ENCODE measurements at regions not wholly inside any gene's neighbourhood (a gene's known extent, or its start where the extent isn't known, plus 50 kb on each side); places are given as distances from the start of the nearest gene placed in this dataset.
"Not testable (repeated sequence)": the region's sequence is repeated elsewhere in the genome, so short reads cannot be mapped to it uniquely, and the experiment has no call there.

DNA sequence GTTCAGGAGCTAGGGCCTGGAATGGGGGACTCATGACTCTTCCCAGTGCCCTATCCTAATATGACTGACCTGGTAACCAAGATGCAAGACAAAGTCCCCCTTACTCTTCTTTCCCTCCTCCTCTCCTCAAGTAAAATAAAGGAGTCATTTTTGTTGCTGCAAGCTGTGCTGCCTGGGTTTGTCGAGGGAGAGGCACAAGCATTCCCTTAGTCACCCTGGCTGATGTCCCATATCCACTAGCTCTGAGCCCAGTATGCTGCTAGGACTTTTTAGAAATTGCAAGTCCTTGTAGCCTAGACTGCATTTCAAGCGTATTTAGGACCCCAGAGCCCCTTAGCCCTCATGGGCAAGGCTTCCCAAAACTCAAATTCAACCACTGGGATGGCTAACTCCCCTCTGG is 338.5 kb upstream of the SETBP1 start:
- intact Hi-C loops (cut with DNase I): no loop called here
- TF ChIP-seq, protein P1, sequence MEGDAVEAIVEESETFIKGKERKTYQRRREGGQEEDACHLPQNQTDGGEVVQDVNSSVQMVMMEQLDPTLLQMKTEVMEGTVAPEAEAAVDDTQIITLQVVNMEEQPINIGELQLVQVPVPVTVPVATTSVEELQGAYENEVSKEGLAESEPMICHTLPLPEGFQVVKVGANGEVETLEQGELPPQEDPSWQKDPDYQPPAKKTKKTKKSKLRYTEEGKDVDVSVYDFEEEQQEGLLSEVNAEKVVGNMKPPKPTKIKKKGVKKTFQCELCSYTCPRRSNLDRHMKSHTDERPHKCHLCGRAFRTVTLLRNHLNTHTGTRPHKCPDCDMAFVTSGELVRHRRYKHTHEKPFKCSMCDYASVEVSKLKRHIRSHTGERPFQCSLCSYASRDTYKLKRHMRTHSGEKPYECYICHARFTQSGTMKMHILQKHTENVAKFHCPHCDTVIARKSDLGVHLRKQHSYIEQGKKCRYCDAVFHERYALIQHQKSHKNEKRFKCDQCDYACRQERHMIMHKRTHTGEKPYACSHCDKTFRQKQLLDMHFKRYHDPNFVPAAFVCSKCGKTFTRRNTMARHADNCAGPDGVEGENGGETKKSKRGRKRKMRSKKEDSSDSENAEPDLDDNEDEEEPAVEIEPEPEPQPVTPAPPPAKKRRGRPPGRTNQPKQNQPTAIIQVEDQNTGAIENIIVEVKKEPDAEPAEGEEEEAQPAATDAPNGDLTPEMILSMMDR (IDR thresholded peaks at IDR 0.05): no peak

GRCh38 chr18:44342946-44343345 is 337.7 kb upstream of the SETBP1 start:
- H3K4me1 ChIP-seq: no peaks in the 10 kb centered on the region
- ATAC-seq (no peak), DNase-seq (no peak)
- no peaks in the 10 kb centered on the region for H3K36me3 ChIP-seq
- no peak overlapping the region for H3K27ac ChIP-seq
- H3K9me3 ChIP-seq: peaks cover 2% of the 10 kb centered on the region
- H3K4me3 ChIP-seq: no peak overlapping the region
- TF ChIP-seq, protein P1 (IDR thresholded peaks at IDR 0.05): no peak
- H3K27me3 ChIP-seq (ENCODE audit: low read depth): no peaks in the 10 kb centered on the region
- intact Hi-C loops (cut with DNase I): no loop called here

More for the DNA sequence above, 338.5 kb upstream of the SETBP1 start:
- ATAC-seq (no peak), DNase-seq (no peak)
- H3K27ac ChIP-seq: no peak overlapping the region
- no peaks in the 10 kb centered on the region for H3K36me3 ChIP-seq
- H3K9me3 ChIP-seq: peaks cover 6% of the 10 kb centered on the region
- no peaks in the 10 kb centered on the region for H3K27me3 ChIP-seq (ENCODE audit: low read depth)
- no peak overlapping the region for H3K4me3 ChIP-seq
- H3K4me1 ChIP-seq: no peaks in the 10 kb centered on the region

GRCh38 chr18:44343570-44343969 is 337.1 kb upstream of the SETBP1 start:
- no peaks in the 10 kb centered on the region for H3K36me3 ChIP-seq
- H3K4me3 ChIP-seq: no peak overlapping the region
- H3K27ac ChIP-seq: no peak overlapping the region
- no peaks in the 10 kb centered on the region for H3K4me1 ChIP-seq
- no peaks in the 10 kb centered on the region for H3K9me3 ChIP-seq
- intact Hi-C loops (cut with DNase I): no loop called here
- no peak for ATAC-seq
- TF ChIP-seq, protein P1 (IDR thresholded peaks at IDR 0.05): no peak
- DNase-seq: no peak
- H3K27me3 ChIP-seq (ENCODE audit: low read depth): no peaks in the 10 kb centered on the region

GRCh38 chr18:44356566-44357157 is 324.0 kb upstream of the SETBP1 start:
- no peaks in the 10 kb centered on the region for H3K36me3 ChIP-seq
- no peak for DNase-seq

DNA sequence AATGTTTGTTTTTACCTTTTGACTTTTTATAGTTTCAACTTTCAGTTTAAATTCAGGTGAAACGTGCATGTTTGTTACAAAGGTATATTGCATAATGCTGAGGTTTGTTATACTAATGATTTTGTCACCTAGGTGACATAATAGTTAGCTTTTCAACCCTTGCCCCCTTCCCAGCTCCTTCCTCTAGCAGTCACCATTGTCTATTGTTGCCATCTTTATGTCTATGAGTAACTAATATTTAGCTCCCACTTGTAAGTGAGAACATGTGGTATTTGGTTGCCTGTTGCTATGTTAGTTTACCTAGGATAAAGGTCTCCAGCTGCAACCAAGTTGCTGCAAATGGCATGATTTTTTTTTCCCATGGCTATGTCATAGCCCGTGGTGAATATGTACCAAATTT is 322.3 kb upstream of the SETBP1 start:
- Histone ChIP-seq H3K27me3 (ENCODE audit: low read depth) (no peaks in the 10 kb centered on the region), H3K9me3 (peaks cover 3% of the 10 kb centered on the region), H3K4me1 (no peaks in the 10 kb centered on the region), H3K36me3 (no peaks in the 10 kb centered on the region), H3K27ac (no peak overlapping the region), H3K4me3 (no peak overlapping the region)
- intact Hi-C loops (cut with DNase I): no loop called here
- ATAC-seq: no peak
- no peak for DNase-seq
- TF ChIP-seq, protein P1 (IDR thresholded peaks at IDR 0.05): no peak

More at GRCh38 chr18:44356566-44357157, 324.0 kb upstream of the SETBP1 start:
- Histone ChIP-seq H3K27me3 (ENCODE audit: low read depth) (no peaks in the 10 kb centered on the region), H3K4me3 (no peak overlapping the region), H3K9me3 (peaks cover 3% of the 10 kb centered on the region), H3K4me1 (no peaks in the 10 kb centered on the region), H3K27ac (no peak overlapping the region)
- no peak for ATAC-seq
- intact Hi-C loops (cut with DNase I): no loop called here
- TF ChIP-seq, protein P1 (IDR thresholded peaks at IDR 0.05): no peak

GRCh38 chr18:44359741-44360140 is 320.9 kb upstream of the SETBP1 start:
- H3K36me3 ChIP-seq; H3K4me3 ChIP-seq; H3K27me3 ChIP-seq (ENCODE audit: low read depth); ATAC-seq; DNase-seq; H3K4me1 ChIP-seq; intact Hi-C loops (cut with DNase I); H3K27ac ChIP-seq; H3K9me3 ChIP-seq: not testable (repeated sequence)

- H3K4me3 ChIP-seq; ATAC-seq; H3K36me3 ChIP-seq; H3K27me3 ChIP-seq (ENCODE audit: low read depth); H3K27ac ChIP-seq; H3K4me1 ChIP-seq; DNase-seq; intact Hi-C loops (cut with DNase I); H3K9me3 ChIP-seq: not testable (repeated sequence)
Observed at GRCh38 chr18:44362213-44362612, 318.5 kb upstream of the SETBP1 start.

Data from lower lobe of right lung (tissue), 2 donors.